HG02759 (cell line): ENCODE measurements at regions not wholly inside any gene's neighbourhood (a gene's known extent, or its start where the extent isn't known, plus 50 kb on each side); places are given as distances from the start of the nearest gene placed in this dataset.
"Not testable (repeated sequence)": the region's sequence is repeated elsewhere in the genome, so short reads cannot be mapped to it uniquely, and the experiment has no call there.

Experiments
- ATAC-seq: cut with Tn5 transposase; IDR thresholded peaks from one replicate; pipeline ENCODE4 v1.9.1; 2021; ENCODE audit warnings: mild to moderate bottlenecking, moderate library complexity; ENCODE audit not compliant: unreplicated experiment

GRCh38 chr5:111836426-111836825, 79.4 kb upstream of the NREP start:
- no peak for ATAC-seq

- no peak for ATAC-seq
Measured at GRCh38 chr5:111834926-111835599, 78.1 kb upstream of the NREP start.

- ATAC-seq = no peak
Measured at GRCh38 chr5:111830333-111830732, 73.3 kb upstream of the NREP start.

- no peak for ATAC-seq
Measured at GRCh38 chr5:111829701-111830100, 72.7 kb upstream of the NREP start.

GRCh38 chr5:111826064-111826463, 69.1 kb upstream of the NREP start:
- no peak for ATAC-seq

- ATAC-seq = no peak
Measured at GRCh38 chr5:111820072-111820471, 63.1 kb upstream of the NREP start.

GRCh38 chr5:111819028-111819427, 62.0 kb upstream of the NREP start:
- ATAC-seq = not testable (repeated sequence)

GRCh38 chr5:111813537-111813936, 56.5 kb upstream of the NREP start:
- no peak for ATAC-seq

GRCh38 chr5:111810112-111810511, 53.1 kb upstream of the NREP start:
- no peak for ATAC-seq
